Endothelial cell of umbilical vein (primary cell): ENCODE measurements at regions not wholly inside any gene's neighbourhood (a gene's known extent, or its start where the extent isn't known, plus 50 kb on each side); places are given as distances from the start of the nearest gene placed in this dataset.

Experiments
- CTCF ChIP-seq, 2 donors: IDR thresholded peaks; 1 replicate in 1 of 2; 2 replicates in 1 of 2; pipeline ENCODE4 v1.5.1; 2011; ENCODE audit warnings: low read length in 2 of 2, mild to moderate bottlenecking in 2 of 2, moderate library complexity in 2 of 2, control low read depth in 1 of 2, inconsistent platforms in 1 of 2, low read depth in 1 of 2; ENCODE audit not compliant: insufficient read depth in 1 of 2; ENCODE audit errors: extremely low read depth in 1 of 2
- EZH2 ChIP-seq: IDR thresholded peaks from 2 replicates; pipeline ENCODE4 v1.6.1; 2012; ENCODE audit warnings: borderline replicate concordance, low read depth, mild to moderate bottlenecking, moderate library complexity, low read length, inconsistent platforms; ENCODE audit not compliant: severe bottlenecking
- FOS ChIP-seq: IDR thresholded peaks from 2 replicates; pipeline ENCODE4 v1.6.1; 2011; ENCODE audit warnings: mild to moderate bottlenecking, low read length, moderate library complexity, borderline replicate concordance; ENCODE audit not compliant: insufficient read depth
- JUN ChIP-seq: IDR thresholded peaks from 2 replicates; pipeline ENCODE4 v1.6.1; 2011; ENCODE audit warnings: borderline replicate concordance, low read depth; ENCODE audit not compliant: insufficient read length, insufficient read depth
- MAX ChIP-seq: IDR thresholded peaks from 2 replicates; pipeline ENCODE4 v1.6.1; 2011; ENCODE audit not compliant: insufficient read depth, insufficient read length
- MYC ChIP-seq: IDR thresholded peaks from one replicate; pipeline ENCODE4 v1.6.1; 2011; ENCODE audit warnings: mild to moderate bottlenecking, low read depth, low read length
- POLR2A ChIP-seq: IDR thresholded peaks from 2 replicates; pipeline ENCODE4 v1.6.1; 2012; ENCODE audit warnings: low read depth, mild to moderate bottlenecking, control low read depth, low read length

GRCh38 chr2:188852772-188853171 lies 121.4 kb upstream of the COL3A1 start:
- no peak for TF ChIP-seq CTCF (IDR thresholded peaks at IDR 0.05; ENCODE audit: extremely low read depth in 1 of 2, insufficient read depth in 1 of 2, low read depth in 1 of 2, low read length in 2 of 2)
- TF ChIP-seq POLR2A = no peak
- no peak for TF ChIP-seq MYC
- TF ChIP-seq MAX = no peak
- no peak for TF ChIP-seq JUN
- no peak for TF ChIP-seq FOS
- TF ChIP-seq EZH2 = no peak
